Panc1 (cell line): ENCODE measurements at regions not wholly inside any gene's neighbourhood (a gene's known extent, or its start where the extent isn't known, plus 50 kb on each side); places are given as distances from the start of the nearest gene placed in this dataset.
A peak's percentile ranks its signal among the peaks of the same experiment; 100 is the strongest.

Experiments
- ATAC-seq: fragments of 200-7000 bp; cut with Tn5 transposase; 2 replicates; pipeline ENCODE4 v1.9.1; 2020; ENCODE audit warnings: mild to moderate bottlenecking, moderate library complexity
- BruUV-seq: library from RNA; stranded (reverse); fragments of 400-500 nt; replicated peaks from 2 replicates; lab custom pipeline; 2021; lab: Mats Ljungman, UMichigan
- CTCF ChIA-PET: fragments of 300-600 bp; sonication (Branson Sonifier 250); formaldehyde crosslinking; loops from one replicate; lab custom pipeline; 2022; ENCODE audit warnings: antibody characterized with exemption; lab: Charles Lee
- POLR2A ChIA-PET: fragments of 300-600 bp; sonication (Branson Sonifier 250); formaldehyde crosslinking; loops from one replicate; lab custom pipeline; 2022; ENCODE audit warnings: antibody characterized with exemption; lab: Charles Lee
- DNase-seq: peaks from one replicate; pipeline ENCODE4 v3.0.0-alpha.2; 2010; ENCODE audit warnings: low read depth, low spot score
- H3K27ac ChIP-seq: 2 replicates; pipeline ENCODE4 v1.5.1; 2011; ENCODE audit warnings: mild to moderate bottlenecking, low read length, inconsistent platforms
- H3K27me3 ChIP-seq: fragments of 200-500 bp; sonication (Bioruptor generic); 2 replicates; pipeline ENCODE4 v1.6.0; 2014; ENCODE audit warnings: low read length, inconsistent platforms; ENCODE audit not compliant: control insufficient read depth, insufficient read depth
- H3K36me3 ChIP-seq: fragments of 200-500 bp; sonication (Bioruptor generic); 2 replicates; pipeline ENCODE4 v1.5.1; 2014; ENCODE audit warnings: inconsistent platforms, mild to moderate bottlenecking, low read length, moderate library complexity; ENCODE audit not compliant: control insufficient read depth, insufficient read depth
- H3K4me1 ChIP-seq: 2 replicates; pipeline ENCODE4 v1.5.1; 2011; ENCODE audit warnings: inconsistent platforms, mild to moderate bottlenecking, low read length, moderate library complexity; ENCODE audit not compliant: control insufficient read depth, insufficient read depth
- H3K4me3 ChIP-seq, 2 experiments: 2 replicates each; pipeline ENCODE4 v1.5.1; 2011 to 2012; ENCODE audit warnings: low read depth in 2 of 2, low read length in 2 of 2, mild to moderate bottlenecking in 2 of 2, inconsistent platforms in 1 of 2, moderate library complexity in 1 of 2
- H3K9me3 ChIP-seq: fragments of 200-500 bp; sonication (Bioruptor generic); 2 replicates; pipeline ENCODE4 v1.5.1; 2014; ENCODE audit warnings: low read depth, mild to moderate bottlenecking, inconsistent platforms, low read length, moderate library complexity; ENCODE audit not compliant: control insufficient read depth, insufficient read depth
- CTCF ChIP-seq: fragments of 450-650 bp; IDR thresholded peaks from 2 replicates; pipeline ENCODE4 v1.5.1; 2017; ENCODE audit warnings: mild to moderate bottlenecking
- POLR2AphosphoS5 ChIP-seq: IDR thresholded peaks from 2 replicates; pipeline ENCODE4 v1.6.1; 2012; ENCODE audit warnings: mild to moderate bottlenecking, low read depth, low read length, moderate library complexity
- SIN3A ChIP-seq: IDR thresholded peaks from 2 replicates; pipeline ENCODE4 v1.6.1; 2012; ENCODE audit warnings: low read depth, mild to moderate bottlenecking, low read length, moderate library complexity, borderline replicate concordance; ENCODE audit not compliant: insufficient read depth
- TCF7L2 ChIP-seq: IDR thresholded peaks from 2 replicates; pipeline ENCODE4 v1.6.1; 2011; ENCODE audit warnings: mild to moderate bottlenecking, low read depth, low read length, inconsistent platforms
- in situ Hi-C: cut with HindIII; loops from 2 replicates; pipeline ENCODE4 v1.10.0; 2016; ENCODE audit warnings: low sequenced_read_pairs, low pct_unique_long_range_greater_than_20kb
- intact Hi-C: fragments of 100-400 bp; cut with micrococcal nuclease; formaldehyde crosslinking; loops from one replicate; pipeline ENCODE4 v1.10.0; 2022; ENCODE audit not compliant: unreplicated experiment
- TF ChIP-seq, protein P1 (sequence below), 2 experiments: IDR thresholded peaks; 2 replicates each; pipeline ENCODE4 v1.6.1; 2011 to 2012; ENCODE audit warnings: low read depth in 2 of 2, control low read depth in 1 of 2, low read length in 1 of 2, mild to moderate bottlenecking in 1 of 2, moderate library complexity in 1 of 2; ENCODE audit not compliant: insufficient read depth in 1 of 2

DNA sequence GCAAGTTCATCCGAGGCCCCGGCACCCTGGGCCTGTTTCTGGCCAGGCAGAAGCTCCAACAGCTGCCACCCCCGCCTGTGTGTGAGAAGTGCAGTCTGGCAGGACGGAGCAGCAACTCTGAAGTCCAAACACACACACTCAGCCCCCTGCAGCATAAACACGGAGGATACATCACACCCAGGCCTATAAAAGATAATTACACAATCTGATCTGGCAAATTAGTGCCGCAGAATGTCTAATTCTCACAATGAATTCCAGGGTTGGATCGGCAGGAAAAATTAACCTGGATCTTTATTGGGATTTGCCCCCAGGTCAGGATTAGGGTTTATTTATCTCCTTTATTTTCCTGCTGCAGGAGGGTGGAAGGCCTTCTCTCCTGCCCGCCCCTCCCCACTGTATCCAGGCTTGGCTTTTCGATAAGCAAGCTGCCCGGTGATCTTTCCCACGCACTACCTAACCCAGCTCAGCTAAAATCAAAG is 311.4 kb downstream of the SOX9 start:
- TF ChIP-seq POLR2AphosphoS5 (no peak), SIN3A (no peak)
- TF ChIP-seq, protein P1, sequence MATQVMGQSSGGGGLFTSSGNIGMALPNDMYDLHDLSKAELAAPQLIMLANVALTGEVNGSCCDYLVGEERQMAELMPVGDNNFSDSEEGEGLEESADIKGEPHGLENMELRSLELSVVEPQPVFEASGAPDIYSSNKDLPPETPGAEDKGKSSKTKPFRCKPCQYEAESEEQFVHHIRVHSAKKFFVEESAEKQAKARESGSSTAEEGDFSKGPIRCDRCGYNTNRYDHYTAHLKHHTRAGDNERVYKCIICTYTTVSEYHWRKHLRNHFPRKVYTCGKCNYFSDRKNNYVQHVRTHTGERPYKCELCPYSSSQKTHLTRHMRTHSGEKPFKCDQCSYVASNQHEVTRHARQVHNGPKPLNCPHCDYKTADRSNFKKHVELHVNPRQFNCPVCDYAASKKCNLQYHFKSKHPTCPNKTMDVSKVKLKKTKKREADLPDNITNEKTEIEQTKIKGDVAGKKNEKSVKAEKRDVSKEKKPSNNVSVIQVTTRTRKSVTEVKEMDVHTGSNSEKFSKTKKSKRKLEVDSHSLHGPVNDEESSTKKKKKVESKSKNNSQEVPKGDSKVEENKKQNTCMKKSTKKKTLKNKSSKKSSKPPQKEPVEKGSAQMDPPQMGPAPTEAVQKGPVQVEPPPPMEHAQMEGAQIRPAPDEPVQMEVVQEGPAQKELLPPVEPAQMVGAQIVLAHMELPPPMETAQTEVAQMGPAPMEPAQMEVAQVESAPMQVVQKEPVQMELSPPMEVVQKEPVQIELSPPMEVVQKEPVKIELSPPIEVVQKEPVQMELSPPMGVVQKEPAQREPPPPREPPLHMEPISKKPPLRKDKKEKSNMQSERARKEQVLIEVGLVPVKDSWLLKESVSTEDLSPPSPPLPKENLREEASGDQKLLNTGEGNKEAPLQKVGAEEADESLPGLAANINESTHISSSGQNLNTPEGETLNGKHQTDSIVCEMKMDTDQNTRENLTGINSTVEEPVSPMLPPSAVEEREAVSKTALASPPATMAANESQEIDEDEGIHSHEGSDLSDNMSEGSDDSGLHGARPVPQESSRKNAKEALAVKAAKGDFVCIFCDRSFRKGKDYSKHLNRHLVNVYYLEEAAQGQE (IDR thresholded peaks at IDR 0.05; ENCODE audit: insufficient read depth in 1 of 2, low read depth in 2 of 2, low read length in 1 of 2) = no peak
- Histone ChIP-seq H3K4me1 (peaks cover 98% of the 10 kb centered on the region), H3K27ac (peak overlapping the region; percentile 78), H3K36me3 (peaks cover 2% of the 10 kb centered on the region; the same call in 1 of the 2 replicates), H3K4me3 (peak overlapping the region in 1 of 2 experiments; percentile 0; a peak in 2 of 4 replicates), H3K9me3 (no peaks in the 10 kb centered on the region), H3K27me3 (no peaks in the 10 kb centered on the region)
- DNase-seq (no peak), ATAC-seq (peak; percentile 46)
- intact Hi-C loops (no loop called here), in situ Hi-C loops (no loop called here)
- BruUV-seq = no TSS peak
- POLR2A ChIA-PET = no interaction called here
- CTCF ChIA-PET = no interaction called here

DNA sequence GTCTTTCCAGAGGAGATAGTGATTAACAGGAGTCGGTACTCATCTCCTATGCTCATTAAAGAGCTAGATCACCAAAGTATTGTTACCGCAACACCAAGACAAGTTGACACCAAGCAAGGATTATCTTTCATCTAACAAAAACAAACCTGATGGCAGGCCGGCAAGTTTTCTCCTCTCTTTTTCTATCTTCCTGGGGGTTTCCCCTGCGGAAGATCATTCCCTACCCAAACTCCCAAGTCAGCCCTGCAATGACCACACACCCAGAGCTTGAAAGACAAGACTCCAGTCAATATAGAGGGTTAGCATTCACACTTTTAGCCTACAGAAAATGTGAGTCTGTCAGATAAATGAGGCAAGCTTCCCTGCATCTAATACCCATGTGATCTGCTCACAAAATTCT is 312.1 kb downstream of the SOX9 start:
- intact Hi-C loops (no loop called here), in situ Hi-C loops (no loop called here)

More for the DNA sequence above, 312.1 kb downstream of the SOX9 start:
- Histone ChIP-seq H3K27me3 (no peaks in the 10 kb centered on the region), H3K9me3 (no peaks in the 10 kb centered on the region), H3K36me3 (peaks cover 2% of the 10 kb centered on the region; the same call in 1 of the 2 replicates), H3K4me1 (peaks cover 98% of the 10 kb centered on the region), H3K4me3 (peak overlapping the region in 1 of 2 experiments; percentile 32; a peak in 2 of 4 replicates), H3K27ac (peak overlapping the region; percentile 78)
- ChIA-PET CTCF (no interaction called here), POLR2A (interaction anchor here (0.6 kb wide), 1 partner anchor 65 kb away, joined by 3 read pairs; no protein-coding TSS in a partner anchor)
- ATAC-seq (no peak), DNase-seq (no peak)
- BruUV-seq = no TSS peak
- TF ChIP-seq POLR2AphosphoS5 (no peak), TCF7L2 (no peak), SIN3A (no peak), CTCF (no peak)
- TF ChIP-seq, protein P1 (IDR thresholded peaks at IDR 0.05; ENCODE audit: insufficient read depth in 1 of 2, low read depth in 2 of 2, low read length in 1 of 2) = no peak
